ENCODE measurements at regions not wholly inside any gene's neighbourhood (a gene's known extent, or its start where the extent isn't known, plus 50 kb on each side); places are given as distances from the start of the nearest gene placed in this dataset.

DNA sequence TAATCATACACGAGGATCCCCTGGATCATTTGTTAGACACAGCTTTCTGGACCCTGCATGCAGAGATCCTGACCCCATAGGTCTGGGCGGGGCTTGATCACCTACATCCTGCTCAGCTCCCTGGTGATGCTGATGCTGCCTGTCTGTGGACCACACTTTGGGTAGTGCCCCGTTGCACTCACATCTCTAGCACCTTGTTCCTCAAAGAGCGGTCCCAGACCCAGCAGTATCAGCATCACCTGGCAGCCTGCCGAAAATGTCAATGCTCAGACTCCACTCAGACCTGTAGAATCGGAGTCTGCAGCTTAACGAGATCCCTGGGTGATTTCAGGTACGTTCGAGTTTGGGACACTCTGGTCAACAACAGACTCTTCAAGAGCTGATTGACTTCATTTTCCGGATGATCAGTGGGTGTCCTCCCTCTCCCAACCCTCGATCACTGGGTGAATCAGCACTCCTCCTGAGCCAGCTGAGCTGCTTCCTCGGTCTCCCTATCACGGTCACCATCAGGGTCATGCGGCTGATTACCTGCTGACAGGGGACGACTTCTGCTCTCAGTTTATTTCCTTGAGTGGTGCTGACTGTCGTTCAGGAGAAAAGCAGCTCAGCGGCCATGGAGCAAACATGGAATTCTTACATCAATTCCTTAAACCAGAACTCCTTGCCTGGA lies 150.6 kb upstream of the RAB12 start:
- TF ChIP-seq, protein P1, sequence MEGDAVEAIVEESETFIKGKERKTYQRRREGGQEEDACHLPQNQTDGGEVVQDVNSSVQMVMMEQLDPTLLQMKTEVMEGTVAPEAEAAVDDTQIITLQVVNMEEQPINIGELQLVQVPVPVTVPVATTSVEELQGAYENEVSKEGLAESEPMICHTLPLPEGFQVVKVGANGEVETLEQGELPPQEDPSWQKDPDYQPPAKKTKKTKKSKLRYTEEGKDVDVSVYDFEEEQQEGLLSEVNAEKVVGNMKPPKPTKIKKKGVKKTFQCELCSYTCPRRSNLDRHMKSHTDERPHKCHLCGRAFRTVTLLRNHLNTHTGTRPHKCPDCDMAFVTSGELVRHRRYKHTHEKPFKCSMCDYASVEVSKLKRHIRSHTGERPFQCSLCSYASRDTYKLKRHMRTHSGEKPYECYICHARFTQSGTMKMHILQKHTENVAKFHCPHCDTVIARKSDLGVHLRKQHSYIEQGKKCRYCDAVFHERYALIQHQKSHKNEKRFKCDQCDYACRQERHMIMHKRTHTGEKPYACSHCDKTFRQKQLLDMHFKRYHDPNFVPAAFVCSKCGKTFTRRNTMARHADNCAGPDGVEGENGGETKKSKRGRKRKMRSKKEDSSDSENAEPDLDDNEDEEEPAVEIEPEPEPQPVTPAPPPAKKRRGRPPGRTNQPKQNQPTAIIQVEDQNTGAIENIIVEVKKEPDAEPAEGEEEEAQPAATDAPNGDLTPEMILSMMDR (IDR thresholded peaks at IDR 0.05; ENCODE audit: insufficient read depth, low read length, poor library complexity, severe bottlenecking), result no peak
- no peaks in the 10 kb centered on the region for H3K36me3 ChIP-seq (ENCODE audit: control insufficient read depth, insufficient read depth, low read length)
- H3K27me3 ChIP-seq (replicated peaks; ENCODE audit: control insufficient read depth, insufficient read depth, low read length), result no peaks in the 10 kb centered on the region
- no peak for DNase-seq (ENCODE audit: extremely low read depth, insufficient read length)
- no peak overlapping the region for H3K4me3 ChIP-seq (replicated peaks; ENCODE audit: low read depth, low read length)

DNA sequence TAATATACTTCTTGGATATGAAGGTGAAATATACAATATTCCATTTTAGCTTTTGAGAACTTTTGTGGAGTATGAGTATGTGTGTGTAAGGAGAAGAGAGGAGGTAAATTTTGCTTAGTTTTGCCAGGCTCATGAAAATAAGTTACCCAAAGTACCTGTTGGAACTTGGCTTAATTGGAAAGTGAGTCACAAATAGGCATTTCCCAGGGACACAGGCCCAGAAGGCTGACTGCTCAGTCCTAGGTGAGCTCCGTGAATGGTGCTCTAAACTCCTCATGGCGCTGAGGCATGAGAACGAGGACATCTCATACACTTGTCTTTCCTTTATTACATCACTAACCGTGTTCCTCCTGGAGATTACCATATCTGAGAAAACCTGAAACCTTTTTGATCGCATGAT lies 148.5 kb upstream of the RAB12 start:
- no peaks in the 10 kb centered on the region for H3K27me3 ChIP-seq (replicated peaks; ENCODE audit: control insufficient read depth, insufficient read depth, low read length)
- TF ChIP-seq, protein P1 (IDR thresholded peaks at IDR 0.05; ENCODE audit: insufficient read depth, low read length, poor library complexity, severe bottlenecking), result no peak
- no peaks in the 10 kb centered on the region for H3K36me3 ChIP-seq (ENCODE audit: control insufficient read depth, insufficient read depth, low read length)
- no peak overlapping the region for H3K4me3 ChIP-seq (replicated peaks; ENCODE audit: low read depth, low read length)
- no peak for DNase-seq (ENCODE audit: extremely low read depth, insufficient read length)

DNA sequence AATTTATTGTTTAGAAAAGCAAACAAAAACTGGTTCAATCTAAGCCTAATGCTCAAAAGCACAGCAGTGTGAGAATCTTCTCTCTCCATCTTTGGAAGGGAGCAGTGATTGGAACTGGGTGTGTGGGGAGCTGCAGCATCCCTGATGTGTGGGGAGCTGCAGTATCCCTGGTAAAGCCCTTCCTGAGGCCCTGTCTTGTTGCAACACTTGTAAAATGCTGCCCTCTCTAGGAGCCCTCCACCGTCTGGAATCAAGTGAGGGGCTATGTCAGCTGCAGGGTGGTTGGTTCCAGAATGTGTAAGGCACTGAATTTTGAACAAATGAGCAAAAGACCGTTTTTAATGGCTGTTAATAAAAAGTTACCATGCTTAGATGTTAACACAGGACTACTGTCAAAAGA lies 147.7 kb upstream of the RAB12 start:
- no peak for DNase-seq (ENCODE audit: extremely low read depth, insufficient read length)

DNA sequence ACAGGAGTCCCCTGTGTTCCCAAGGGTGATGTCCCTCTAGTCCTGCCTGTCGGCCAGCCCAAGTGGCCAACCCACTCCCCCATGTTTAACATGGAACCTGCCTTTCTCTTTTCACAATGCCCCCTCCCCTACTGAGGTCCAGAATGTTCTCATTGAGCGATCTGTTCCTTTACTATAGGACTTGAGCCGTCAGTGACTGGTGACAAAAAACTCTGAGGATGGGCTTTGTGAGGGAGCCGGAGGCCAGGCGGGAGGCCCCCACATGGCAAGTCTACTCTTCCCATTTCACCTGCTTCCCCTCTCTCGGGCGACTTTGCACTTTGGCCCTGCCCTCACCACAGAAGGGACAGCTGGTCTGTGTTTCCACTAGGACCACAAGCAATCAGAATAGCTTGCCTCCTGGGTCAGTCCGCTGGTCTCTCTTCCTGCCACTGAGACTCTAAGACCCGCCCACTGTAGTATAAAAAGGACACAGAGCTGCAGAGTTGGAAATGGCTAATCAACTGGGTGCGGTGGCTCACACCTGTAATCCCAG lies 146.5 kb upstream of the RAB12 start:
- DNase-seq (ENCODE audit: extremely low read depth, insufficient read length), result no peak
- TF ChIP-seq, protein P1 (IDR thresholded peaks at IDR 0.05; ENCODE audit: insufficient read depth, low read length, poor library complexity, severe bottlenecking), result no peak
- Histone ChIP-seq H3K4me3 (replicated peaks; ENCODE audit: low read depth, low read length) (no peak overlapping the region), H3K27me3 (replicated peaks; ENCODE audit: control insufficient read depth, insufficient read depth, low read length) (no peaks in the 10 kb centered on the region), H3K36me3 (ENCODE audit: control insufficient read depth, insufficient read depth, low read length) (no peaks in the 10 kb centered on the region)

More for the DNA sequence above, 147.7 kb upstream of the RAB12 start:
- TF ChIP-seq, protein P1 (IDR thresholded peaks at IDR 0.05; ENCODE audit: insufficient read depth, low read length, poor library complexity, severe bottlenecking), result no peak
- Histone ChIP-seq H3K27me3 (replicated peaks; ENCODE audit: control insufficient read depth, insufficient read depth, low read length) (no peaks in the 10 kb centered on the region), H3K4me3 (replicated peaks; ENCODE audit: low read depth, low read length) (no peak overlapping the region), H3K36me3 (ENCODE audit: control insufficient read depth, insufficient read depth, low read length) (no peaks in the 10 kb centered on the region)

DNA sequence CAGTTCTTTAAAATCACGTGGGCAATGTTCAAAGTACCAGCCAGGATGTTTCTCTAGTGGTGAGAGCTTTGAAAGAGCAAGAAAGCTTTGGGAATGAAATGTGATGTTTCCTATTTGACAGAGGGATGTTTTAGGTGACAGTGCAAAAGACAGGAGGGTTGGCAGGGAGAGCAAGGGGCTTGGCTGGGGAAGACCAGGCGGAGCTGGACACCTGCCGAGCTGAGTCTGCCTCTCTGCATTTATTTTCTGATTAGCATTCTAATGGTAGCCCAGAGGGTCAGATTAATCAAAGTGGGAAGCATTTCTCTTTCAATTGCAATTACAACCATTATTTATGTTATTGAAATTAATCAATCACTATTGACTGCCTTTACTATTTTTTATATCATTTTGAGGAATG lies 145.4 kb upstream of the RAB12 start:
- H3K36me3 ChIP-seq (ENCODE audit: control insufficient read depth, insufficient read depth, low read length), result no peaks in the 10 kb centered on the region
- H3K4me3 ChIP-seq (replicated peaks; ENCODE audit: low read depth, low read length), result no peak overlapping the region
- DNase-seq (ENCODE audit: extremely low read depth, insufficient read length), result no peak
- TF ChIP-seq, protein P1 (IDR thresholded peaks at IDR 0.05; ENCODE audit: insufficient read depth, low read length, poor library complexity, severe bottlenecking), result no peak
- peaks cover under 1% of the 10 kb centered on the region; the same call in 1 of the 2 replicates for H3K27me3 ChIP-seq (replicated peaks; ENCODE audit: control insufficient read depth, insufficient read depth, low read length)
